Left lobe of liver (tissue), 2 donors: ENCODE measurements at regions not wholly inside any gene's neighbourhood (a gene's known extent, or its start where the extent isn't known, plus 50 kb on each side); places are given as distances from the start of the nearest gene placed in this dataset.
"Not testable (repeated sequence)": the region's sequence is repeated elsewhere in the genome, so short reads cannot be mapped to it uniquely, and the experiment has no call there.

Experiments used
- ATAC-seq: fragments of 200-7000 bp; cut with Tn5 transposase; one replicate; pipeline ENCODE4 v1.9.1; 2020; ENCODE audit warnings: mild to moderate bottlenecking, moderate library complexity
- DNase-seq: peaks from one replicate; pipeline ENCODE4 v3.0.0-alpha.2; 2020; ENCODE audit warnings: low spot score
- donor health status: DM: no; HTN: no; CAD: no; lungs with moderate emphysema.
- donor health status: DM: no; HTN: yes; CAD: no.

GRCh38 chr3:187484547-187485295, 116.5 kb downstream of the RTP4 start:
- DNase-seq (no peak), ATAC-seq (no peak)

GRCh38 chr3:187481426-187481825, 113.2 kb downstream of the RTP4 start:
- DNase-seq (no peak), ATAC-seq (no peak)

GRCh38 chr3:187475613-187476012, 107.4 kb downstream of the RTP4 start:
- not testable (repeated sequence) for ATAC-seq, DNase-seq

- no peak for ATAC-seq
- no peak for DNase-seq
Measured at GRCh38 chr3:187473778-187474406, 105.7 kb downstream of the RTP4 start.

GRCh38 chr3:187466306-187466705, 98.1 kb downstream of the RTP4 start:
- DNase-seq, ATAC-seq: not testable (repeated sequence)

GRCh38 chr3:187465503-187465902, 97.3 kb downstream of the RTP4 start:
- ATAC-seq (no peak), DNase-seq (no peak)

- ATAC-seq (no peak), DNase-seq (no peak)
Measured at GRCh38 chr3:187464682-187465081, 96.5 kb downstream of the RTP4 start.

- no peak for ATAC-seq
Measured at GRCh38 chr3:187458921-187459320, 90.7 kb downstream of the RTP4 start.

GRCh38 chr3:187458383-187458782, 90.2 kb downstream of the RTP4 start:
- ATAC-seq = no peak
- no peak for DNase-seq

More at GRCh38 chr3:187458921-187459320, 90.7 kb downstream of the RTP4 start:
- DNase-seq = no peak

- DNase-seq (no peak), ATAC-seq (no peak)
Measured at GRCh38 chr3:187456250-187456649, 88.1 kb downstream of the RTP4 start.

- no peak for ATAC-seq
- no peak for DNase-seq
Measured at GRCh38 chr3:187454085-187454815, 86.1 kb downstream of the RTP4 start.

GRCh38 chr3:187450431-187451190, 82.4 kb downstream of the RTP4 start:
- ATAC-seq (no peak), DNase-seq (no peak)

- no peak for DNase-seq
- no peak for ATAC-seq
Measured at GRCh38 chr3:187448674-187449073, 80.5 kb downstream of the RTP4 start.

- DNase-seq = no peak
- ATAC-seq = no peak
Measured at GRCh38 chr3:187447737-187448136, 79.6 kb downstream of the RTP4 start.

- DNase-seq (no peak), ATAC-seq (no peak)
Measured at GRCh38 chr3:187445356-187445755, 77.2 kb downstream of the RTP4 start.

- no peak for ATAC-seq
Measured at GRCh38 chr3:187434524-187434923, 66.3 kb downstream of the RTP4 start.

GRCh38 chr3:187430576-187430975, 62.4 kb downstream of the RTP4 start:
- ATAC-seq = no peak

More at GRCh38 chr3:187434524-187434923, 66.3 kb downstream of the RTP4 start:
- no peak for DNase-seq

More at GRCh38 chr3:187430576-187430975, 62.4 kb downstream of the RTP4 start:
- no peak for DNase-seq
